Sigmoid colon (tissue), 6 donors: ENCODE measurements at regions not wholly inside any gene's neighbourhood (a gene's known extent, or its start where the extent isn't known, plus 50 kb on each side); places are given as distances from the start of the nearest gene placed in this dataset.

Experiments
- DNase-seq: peaks from one replicate; pipeline ENCODE4 v3.0.0-alpha.2; 2019
- H3K27ac ChIP-seq, 4 donors: fragments of 200-600 bp; sonication (generic); one replicate each; pipeline ENCODE4 v1.5.1; 2016 to 2019; ENCODE audit warnings: mild to moderate bottlenecking in 1 of 4
- H3K27me3 ChIP-seq, 3 donors: fragments of 200-600 bp; sonication (generic); one replicate each; pipeline ENCODE4 v1.5.1; 2019; ENCODE audit warnings: mild to moderate bottlenecking in 1 of 3
- H3K36me3 ChIP-seq, 4 donors: fragments of 200-600 bp; sonication (generic); one replicate each; pipeline ENCODE4 v1.5.1; 2016 to 2019
- H3K4me1 ChIP-seq, 4 donors: fragments of 200-600 bp; sonication (generic); one replicate each; pipeline ENCODE4 v1.5.1; 2017 to 2019
- H3K4me3 ChIP-seq, 4 donors: fragments of 200-600 bp; sonication (generic); one replicate each; pipeline ENCODE4 v1.5.1; 2017 to 2019; ENCODE audit warnings: mild to moderate bottlenecking in 2 of 4, moderate library complexity in 1 of 4
- H3K9me3 ChIP-seq, 4 donors: fragments of 200-600 bp in 3 of 4; sonication (generic) in 3 of 4; one replicate each; pipeline versions ENCODE4 v1.5.1 to v1.6.1; 2013 to 2019
- EP300 ChIP-seq, 4 donors: sonication (generic); formaldehyde crosslinking; IDR thresholded peaks; one replicate each; pipeline ENCODE4 v1.6.1; 2017; ENCODE audit warnings: antibody characterized with exemption in 4 of 4
- POLR2A ChIP-seq, 2 donors: fragments of 450-650 bp; IDR thresholded peaks; one replicate each; pipeline ENCODE4 v1.6.1; 2016; ENCODE audit warnings: antibody characterized with exemption in 2 of 2, mild to moderate bottlenecking in 2 of 2, moderate library complexity in 2 of 2
- POLR2AphosphoS5 ChIP-seq, 4 donors: sonication (generic); formaldehyde crosslinking; IDR thresholded peaks; one replicate each; pipeline ENCODE4 v1.6.1; 2017; ENCODE audit warnings: antibody characterized with exemption in 4 of 4
- WGBS, 2 donors: extraction: QIAGEN DNeasy Blood & Tissue Kit; methylation state at CpG; one replicate each; pipeline ENCODE4 v1.1.7; 2013; 5-methylcytosine and 5-hydroxymethylcytosine counted together
- intact Hi-C: fragments of 100-400 bp; cut with DNase I; formaldehyde crosslinking; loops from one replicate; pipeline ENCODE4 v1.15.1; 2023
- TF ChIP-seq, protein P1 (sequence below), 4 experiments: fragments of 450-650 bp in 3 of 4; fragments of 200-600 bp in 1 of 4; IDR thresholded peaks; one replicate each; pipeline ENCODE4 v1.5.1; 2016 to 2019; ENCODE audit warnings: antibody characterized with exemption in 4 of 4, mild to moderate bottlenecking in 3 of 4, moderate library complexity in 2 of 4
- donor health status: healthy with polysubstance abuse.
- donor health status: healthy.

DNA sequence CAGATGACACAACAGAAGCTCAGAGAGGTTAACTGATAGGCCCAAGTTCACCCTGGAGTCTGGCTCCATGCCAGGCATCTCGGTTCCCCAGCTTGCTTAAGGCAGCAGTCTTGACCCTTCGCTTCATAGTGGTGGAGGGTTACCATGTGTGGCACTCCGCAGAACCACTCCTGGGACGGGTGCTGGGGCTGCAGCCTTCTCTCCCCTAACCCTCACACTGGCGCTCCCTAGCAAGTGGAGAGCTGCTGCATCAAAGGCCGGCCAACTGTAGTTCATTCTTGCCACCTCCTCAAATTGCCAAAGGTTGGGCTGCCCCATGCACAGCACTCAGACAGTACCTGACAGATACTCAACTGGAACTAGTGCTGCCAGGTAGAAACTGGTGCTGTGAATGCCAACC, 70.2 kb upstream of the KCND3 start:
- no peaks in the 10 kb centered on the region for H3K36me3 ChIP-seq
- H3K27ac ChIP-seq, result no peak overlapping the region

DNA sequence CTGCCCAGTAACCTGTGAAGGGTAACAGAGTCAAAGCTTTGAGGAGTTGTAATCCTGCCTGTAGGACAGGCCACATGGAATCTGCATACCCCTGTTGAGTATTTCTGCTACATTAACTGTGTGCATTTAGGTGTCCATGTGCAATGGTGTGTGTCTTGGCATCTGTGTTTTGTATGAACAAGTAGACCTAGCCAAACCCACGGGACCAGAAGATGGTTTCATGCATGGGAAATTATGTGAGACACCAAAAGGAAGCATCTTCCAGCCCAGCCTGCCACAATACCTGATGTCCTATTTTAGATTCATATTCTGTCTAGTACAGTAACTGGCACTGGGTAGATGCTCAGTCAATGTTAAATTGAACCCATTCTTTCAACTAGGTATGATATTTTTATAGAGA, 70.8 kb upstream of the KCND3 start:
- no peak overlapping the region for H3K4me3 ChIP-seq
- no peaks in the 10 kb centered on the region for H3K9me3 ChIP-seq
- H3K36me3 ChIP-seq, result no peaks in the 10 kb centered on the region
- WGBS, 2 donors, result 52 to 57% methylated on average over 1 of the region's 1 CpG
- intact Hi-C loops, result no loop called here
- no peak overlapping the region for H3K27ac ChIP-seq
- TF ChIP-seq, protein P1, sequence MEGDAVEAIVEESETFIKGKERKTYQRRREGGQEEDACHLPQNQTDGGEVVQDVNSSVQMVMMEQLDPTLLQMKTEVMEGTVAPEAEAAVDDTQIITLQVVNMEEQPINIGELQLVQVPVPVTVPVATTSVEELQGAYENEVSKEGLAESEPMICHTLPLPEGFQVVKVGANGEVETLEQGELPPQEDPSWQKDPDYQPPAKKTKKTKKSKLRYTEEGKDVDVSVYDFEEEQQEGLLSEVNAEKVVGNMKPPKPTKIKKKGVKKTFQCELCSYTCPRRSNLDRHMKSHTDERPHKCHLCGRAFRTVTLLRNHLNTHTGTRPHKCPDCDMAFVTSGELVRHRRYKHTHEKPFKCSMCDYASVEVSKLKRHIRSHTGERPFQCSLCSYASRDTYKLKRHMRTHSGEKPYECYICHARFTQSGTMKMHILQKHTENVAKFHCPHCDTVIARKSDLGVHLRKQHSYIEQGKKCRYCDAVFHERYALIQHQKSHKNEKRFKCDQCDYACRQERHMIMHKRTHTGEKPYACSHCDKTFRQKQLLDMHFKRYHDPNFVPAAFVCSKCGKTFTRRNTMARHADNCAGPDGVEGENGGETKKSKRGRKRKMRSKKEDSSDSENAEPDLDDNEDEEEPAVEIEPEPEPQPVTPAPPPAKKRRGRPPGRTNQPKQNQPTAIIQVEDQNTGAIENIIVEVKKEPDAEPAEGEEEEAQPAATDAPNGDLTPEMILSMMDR (IDR thresholded peaks at IDR 0.05), result no peak
- DNase-seq, result no peak
- H3K4me1 ChIP-seq, result no peaks in the 10 kb centered on the region
- no peaks in the 10 kb centered on the region for H3K27me3 ChIP-seq

More for the DNA sequence above, 70.2 kb upstream of the KCND3 start:
- WGBS, 2 donors, result 73 to 84% methylated on average over 6 of the region's 6 CpGs
- DNase-seq, result no peak
- TF ChIP-seq POLR2AphosphoS5 (IDR thresholded peaks at IDR 0.05) (no peak), POLR2A (IDR thresholded peaks at IDR 0.05) (no peak), EP300 (IDR thresholded peaks at IDR 0.05) (no peak)
- TF ChIP-seq, protein P1 (IDR thresholded peaks at IDR 0.05), result no peak
- Histone ChIP-seq H3K27me3 (no peaks in the 10 kb centered on the region), H3K9me3 (no peaks in the 10 kb centered on the region), H3K4me3 (no peak overlapping the region), H3K4me1 (no peaks in the 10 kb centered on the region)
- intact Hi-C loops, result no loop called here

DNA sequence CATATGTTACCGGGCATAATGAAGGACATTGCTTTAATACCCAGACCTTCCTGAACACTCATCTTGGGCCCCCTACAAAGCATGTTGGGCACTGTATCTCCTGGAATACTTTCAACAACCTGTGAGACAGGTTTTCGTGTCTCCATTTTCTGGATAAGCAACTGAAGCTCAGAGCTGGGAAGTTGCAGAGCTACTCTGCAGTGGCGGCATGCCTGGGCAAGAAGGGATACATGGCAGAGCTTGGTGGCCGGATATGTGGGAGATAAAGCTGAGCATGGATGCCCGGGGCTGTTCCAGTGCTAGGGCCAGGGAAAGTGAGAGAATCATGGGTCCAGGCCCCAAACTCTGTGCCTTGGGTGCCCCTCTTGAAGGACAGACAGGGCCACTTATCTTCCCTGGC, 71.6 kb upstream of the KCND3 start:
- WGBS, 2 donors, result 77 to 91% methylated on average over 5 of the region's 5 CpGs
- TF ChIP-seq POLR2AphosphoS5 (IDR thresholded peaks at IDR 0.05), result no peak
- TF ChIP-seq, protein P1 (IDR thresholded peaks at IDR 0.05), result no peak
- TF ChIP-seq EP300 (IDR thresholded peaks at IDR 0.05), result no peak
- no peak for TF ChIP-seq POLR2A (IDR thresholded peaks at IDR 0.05)
- no peak for DNase-seq
- Histone ChIP-seq H3K9me3 (no peaks in the 10 kb centered on the region), H3K36me3 (no peaks in the 10 kb centered on the region), H3K4me3 (no peak overlapping the region), H3K4me1 (no peaks in the 10 kb centered on the region), H3K27me3 (no peaks in the 10 kb centered on the region), H3K27ac (no peak overlapping the region)
- intact Hi-C loops, result no loop called here

DNA sequence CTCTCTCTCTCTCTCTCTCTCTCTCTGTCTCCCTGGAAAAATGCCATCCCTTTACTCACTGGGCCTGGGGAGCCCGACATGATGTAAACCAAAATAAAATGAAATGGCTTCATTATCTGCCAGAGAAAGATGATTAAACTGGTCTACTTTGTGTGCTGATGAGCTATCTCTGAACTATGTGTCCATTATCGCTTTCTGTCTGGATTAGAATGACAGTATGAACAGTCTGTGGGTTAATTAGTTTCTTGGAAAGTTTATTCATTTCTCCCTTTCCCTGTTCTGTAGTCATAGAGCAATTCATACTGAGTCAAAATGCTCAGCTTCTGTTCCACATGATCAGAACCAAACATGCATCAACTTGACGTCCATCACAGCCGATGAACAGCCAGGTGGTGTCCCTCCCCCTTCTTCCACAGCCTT, 72.4 kb upstream of the KCND3 start:
- Histone ChIP-seq H3K27ac (no peak overlapping the region), H3K9me3 (no peaks in the 10 kb centered on the region), H3K27me3 (no peaks in the 10 kb centered on the region), H3K4me3 (no peak overlapping the region), H3K4me1 (no peaks in the 10 kb centered on the region), H3K36me3 (no peaks in the 10 kb centered on the region)
- intact Hi-C loops, result no loop called here
- TF ChIP-seq POLR2A (IDR thresholded peaks at IDR 0.05) (no peak), EP300 (IDR thresholded peaks at IDR 0.05) (no peak), POLR2AphosphoS5 (IDR thresholded peaks at IDR 0.05) (no peak)
- TF ChIP-seq, protein P1 (IDR thresholded peaks at IDR 0.05), result no peak
- 69 to 71% methylated on average over 4 of the region's 4 CpGs for WGBS, 2 donors
- no peak for DNase-seq
